ENCODE measurements at regions not wholly inside any gene's neighbourhood (a gene's known extent, or its start where the extent isn't known, plus 50 kb on each side); places are given as distances from the start of the nearest gene placed in this dataset.

DNA sequence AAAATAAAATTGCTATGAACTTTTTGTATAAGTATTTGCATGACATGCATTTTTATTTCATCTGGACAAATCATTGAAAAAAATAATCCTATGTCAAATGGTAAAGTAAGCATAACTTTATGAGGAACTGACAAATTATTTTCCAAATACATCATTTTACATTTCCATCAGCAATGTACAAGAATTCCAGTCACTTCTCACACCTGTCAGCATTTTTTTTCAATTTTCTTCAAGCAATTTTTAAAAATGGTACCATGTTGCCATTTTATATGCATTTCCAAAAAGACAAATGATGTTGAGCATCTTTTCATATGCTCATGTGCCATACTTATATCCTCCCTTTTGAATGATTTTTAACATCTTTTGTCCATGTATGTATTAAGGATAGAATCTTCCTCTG, 961.7 kb upstream of the PIK3C3 start (continued):
- TF ChIP-seq, protein P1, sequence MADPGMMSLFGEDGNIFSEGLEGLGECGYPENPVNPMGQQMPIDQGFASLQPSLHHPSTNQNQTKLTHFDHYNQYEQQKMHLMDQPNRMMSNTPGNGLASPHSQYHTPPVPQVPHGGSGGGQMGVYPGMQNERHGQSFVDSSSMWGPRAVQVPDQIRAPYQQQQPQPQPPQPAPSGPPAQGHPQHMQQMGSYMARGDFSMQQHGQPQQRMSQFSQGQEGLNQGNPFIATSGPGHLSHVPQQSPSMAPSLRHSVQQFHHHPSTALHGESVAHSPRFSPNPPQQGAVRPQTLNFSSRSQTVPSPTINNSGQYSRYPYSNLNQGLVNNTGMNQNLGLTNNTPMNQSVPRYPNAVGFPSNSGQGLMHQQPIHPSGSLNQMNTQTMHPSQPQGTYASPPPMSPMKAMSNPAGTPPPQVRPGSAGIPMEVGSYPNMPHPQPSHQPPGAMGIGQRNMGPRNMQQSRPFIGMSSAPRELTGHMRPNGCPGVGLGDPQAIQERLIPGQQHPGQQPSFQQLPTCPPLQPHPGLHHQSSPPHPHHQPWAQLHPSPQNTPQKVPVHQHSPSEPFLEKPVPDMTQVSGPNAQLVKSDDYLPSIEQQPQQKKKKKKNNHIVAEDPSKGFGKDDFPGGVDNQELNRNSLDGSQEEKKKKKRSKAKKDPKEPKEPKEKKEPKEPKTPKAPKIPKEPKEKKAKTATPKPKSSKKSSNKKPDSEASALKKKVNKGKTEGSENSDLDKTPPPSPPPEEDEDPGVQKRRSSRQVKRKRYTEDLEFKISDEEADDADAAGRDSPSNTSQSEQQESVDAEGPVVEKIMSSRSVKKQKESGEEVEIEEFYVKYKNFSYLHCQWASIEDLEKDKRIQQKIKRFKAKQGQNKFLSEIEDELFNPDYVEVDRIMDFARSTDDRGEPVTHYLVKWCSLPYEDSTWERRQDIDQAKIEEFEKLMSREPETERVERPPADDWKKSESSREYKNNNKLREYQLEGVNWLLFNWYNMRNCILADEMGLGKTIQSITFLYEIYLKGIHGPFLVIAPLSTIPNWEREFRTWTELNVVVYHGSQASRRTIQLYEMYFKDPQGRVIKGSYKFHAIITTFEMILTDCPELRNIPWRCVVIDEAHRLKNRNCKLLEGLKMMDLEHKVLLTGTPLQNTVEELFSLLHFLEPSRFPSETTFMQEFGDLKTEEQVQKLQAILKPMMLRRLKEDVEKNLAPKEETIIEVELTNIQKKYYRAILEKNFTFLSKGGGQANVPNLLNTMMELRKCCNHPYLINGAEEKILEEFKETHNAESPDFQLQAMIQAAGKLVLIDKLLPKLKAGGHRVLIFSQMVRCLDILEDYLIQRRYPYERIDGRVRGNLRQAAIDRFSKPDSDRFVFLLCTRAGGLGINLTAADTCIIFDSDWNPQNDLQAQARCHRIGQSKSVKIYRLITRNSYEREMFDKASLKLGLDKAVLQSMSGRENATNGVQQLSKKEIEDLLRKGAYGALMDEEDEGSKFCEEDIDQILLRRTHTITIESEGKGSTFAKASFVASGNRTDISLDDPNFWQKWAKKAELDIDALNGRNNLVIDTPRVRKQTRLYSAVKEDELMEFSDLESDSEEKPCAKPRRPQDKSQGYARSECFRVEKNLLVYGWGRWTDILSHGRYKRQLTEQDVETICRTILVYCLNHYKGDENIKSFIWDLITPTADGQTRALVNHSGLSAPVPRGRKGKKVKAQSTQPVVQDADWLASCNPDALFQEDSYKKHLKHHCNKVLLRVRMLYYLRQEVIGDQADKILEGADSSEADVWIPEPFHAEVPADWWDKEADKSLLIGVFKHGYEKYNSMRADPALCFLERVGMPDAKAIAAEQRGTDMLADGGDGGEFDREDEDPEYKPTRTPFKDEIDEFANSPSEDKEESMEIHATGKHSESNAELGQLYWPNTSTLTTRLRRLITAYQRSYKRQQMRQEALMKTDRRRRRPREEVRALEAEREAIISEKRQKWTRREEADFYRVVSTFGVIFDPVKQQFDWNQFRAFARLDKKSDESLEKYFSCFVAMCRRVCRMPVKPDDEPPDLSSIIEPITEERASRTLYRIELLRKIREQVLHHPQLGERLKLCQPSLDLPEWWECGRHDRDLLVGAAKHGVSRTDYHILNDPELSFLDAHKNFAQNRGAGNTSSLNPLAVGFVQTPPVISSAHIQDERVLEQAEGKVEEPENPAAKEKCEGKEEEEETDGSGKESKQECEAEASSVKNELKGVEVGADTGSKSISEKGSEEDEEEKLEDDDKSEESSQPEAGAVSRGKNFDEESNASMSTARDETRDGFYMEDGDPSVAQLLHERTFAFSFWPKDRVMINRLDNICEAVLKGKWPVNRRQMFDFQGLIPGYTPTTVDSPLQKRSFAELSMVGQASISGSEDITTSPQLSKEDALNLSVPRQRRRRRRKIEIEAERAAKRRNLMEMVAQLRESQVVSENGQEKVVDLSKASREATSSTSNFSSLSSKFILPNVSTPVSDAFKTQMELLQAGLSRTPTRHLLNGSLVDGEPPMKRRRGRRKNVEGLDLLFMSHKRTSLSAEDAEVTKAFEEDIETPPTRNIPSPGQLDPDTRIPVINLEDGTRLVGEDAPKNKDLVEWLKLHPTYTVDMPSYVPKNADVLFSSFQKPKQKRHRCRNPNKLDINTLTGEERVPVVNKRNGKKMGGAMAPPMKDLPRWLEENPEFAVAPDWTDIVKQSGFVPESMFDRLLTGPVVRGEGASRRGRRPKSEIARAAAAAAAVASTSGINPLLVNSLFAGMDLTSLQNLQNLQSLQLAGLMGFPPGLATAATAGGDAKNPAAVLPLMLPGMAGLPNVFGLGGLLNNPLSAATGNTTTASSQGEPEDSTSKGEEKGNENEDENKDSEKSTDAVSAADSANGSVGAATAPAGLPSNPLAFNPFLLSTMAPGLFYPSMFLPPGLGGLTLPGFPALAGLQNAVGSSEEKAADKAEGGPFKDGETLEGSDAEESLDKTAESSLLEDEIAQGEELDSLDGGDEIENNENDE (IDR thresholded peaks at IDR 0.05; ENCODE audit: insufficient replicate concordance, low read length) = no peak
- TF ChIP-seq POU5F1 (IDR thresholded peaks at IDR 0.05; ENCODE audit: low read depth, low read length) (no peak), CEBPB (IDR thresholded peaks at IDR 0.05; ENCODE audit: low read depth, low read length) (no peak)

All from H1 (cell line).